Psoas muscle (tissue), 7 donors: ENCODE measurements at regions not wholly inside any gene's neighbourhood (a gene's known extent, or its start where the extent isn't known, plus 50 kb on each side); places are given as distances from the start of the nearest gene placed in this dataset.

Experiments
- ATAC-seq, 4 donors: fragments of 200-7000 bp; cut with Tn5 transposase; one replicate each; pipeline ENCODE4 v1.9.1; 2020; ENCODE audit warnings: moderate library complexity in 3 of 4, mild to moderate bottlenecking in 2 of 4
- DNase-seq, 2 donors: peaks; one replicate each; pipeline ENCODE4 v3.0.0-alpha.2; 2020
- H3K27ac ChIP-seq: fragments of 200-600 bp; one replicate; pipeline ENCODE4 v1.8.0; 2022
- H3K27me3 ChIP-seq, 3 donors: fragments of 200-600 bp in 1 of 3; one replicate each; pipeline versions ENCODE4 v1.6.1 to v1.8.0; 2013 to 2022; ENCODE audit warnings: low read length in 2 of 3, mild to moderate bottlenecking in 2 of 3, moderate library complexity in 1 of 3; ENCODE audit not compliant: insufficient read depth in 3 of 3
- H3K36me3 ChIP-seq, 2 donors: fragments of 200-600 bp in 1 of 2; one replicate each; pipeline versions ENCODE4 v1.6.1 to v1.8.0; 2013 to 2022; ENCODE audit warnings: low read depth in 1 of 2, mild to moderate bottlenecking in 1 of 2, moderate library complexity in 1 of 2; ENCODE audit not compliant: insufficient read depth in 1 of 2
- H3K4me1 ChIP-seq: fragments of 200-600 bp; one replicate; pipeline ENCODE4 v1.8.0; 2022
- H3K4me3 ChIP-seq: fragments of 200-600 bp; one replicate; pipeline ENCODE4 v1.8.0; 2022; ENCODE audit warnings: mild to moderate bottlenecking
- H3K9me3 ChIP-seq: fragments of 200-600 bp; one replicate; pipeline ENCODE4 v1.8.0; 2022
- WGBS, 3 donors: extraction: QIAGEN DNeasy Blood & Tissue Kit; methylation state at CpG; one replicate each; pipeline versions ENCODE4 v1.1.6 to v1.1.7; 2013; 5-methylcytosine and 5-hydroxymethylcytosine counted together
- intact Hi-C, 2 donors: fragments of 100-400 bp; cut with DNase I; formaldehyde crosslinking; loops; one replicate each; pipeline versions ENCODE4 v1.11.0 to v1.14.2; 2022
- TF ChIP-seq, protein P1 (sequence below): fragments of 200-600 bp; IDR thresholded peaks from one replicate; pipeline ENCODE4 v1.8.0; 2022; ENCODE audit warnings: antibody characterized with exemption
- donor health status: healthy with polysubstance abuse.
- donor health status: DM: no; HTN: no; CAD: no; lungs with moderate emphysema.
- donor health status: Bipolar disorder and iron deficiency.
- donor health status: healthy.
- donor health status: DM: yes; HTN: yes; CAD: no.
- donor health status: DM: no; HTN: no; CAD: no.
- donor health status: DM: yes; HTN: yes; CAD: no.

DNA sequence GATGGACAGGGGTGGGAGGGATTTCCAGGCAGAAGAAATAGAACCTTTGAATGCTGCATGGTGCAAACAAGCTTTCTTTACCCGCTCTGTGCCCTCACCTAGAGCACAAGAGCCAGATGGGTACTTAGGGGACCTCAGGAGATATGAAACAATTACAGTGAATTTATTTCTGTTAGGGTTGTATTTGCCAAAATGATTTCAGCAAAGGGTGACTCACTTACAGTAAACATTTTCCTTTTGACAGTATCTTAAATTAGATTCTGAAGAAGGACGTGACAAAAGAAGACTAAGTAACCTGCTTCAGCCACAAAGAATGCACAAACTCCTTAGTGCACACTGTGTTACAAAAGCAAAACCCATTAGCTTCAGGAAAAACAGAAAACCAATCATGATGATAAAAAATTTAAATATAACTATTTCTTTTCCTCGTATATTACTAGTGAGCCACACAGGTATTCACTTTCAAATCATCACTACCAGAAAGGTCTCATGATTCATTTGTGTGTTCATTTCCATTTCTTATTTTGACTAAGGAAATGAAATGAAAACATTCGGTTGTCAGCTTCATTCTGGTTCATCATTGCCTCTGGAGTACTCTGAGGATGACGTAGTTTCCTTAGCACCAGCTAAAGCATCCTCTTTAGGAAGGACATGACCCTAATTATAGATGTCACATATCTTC is 158.8 kb downstream of the NHLRC3 start:
- Histone ChIP-seq H3K27me3 (no peaks in the 10 kb centered on the region), H3K4me1 (no peaks in the 10 kb centered on the region), H3K36me3 (no peaks in the 10 kb centered on the region), H3K9me3 (no peaks in the 10 kb centered on the region), H3K27ac (no peak overlapping the region), H3K4me3 (no peak overlapping the region)
- ATAC-seq (no peak), DNase-seq (no peak)
- 64 to 74% (median 69%) methylated on average over 5 of the region's 5 CpGs for WGBS, 3 donors
- intact Hi-C loops: no loop called here
- TF ChIP-seq, protein P1, sequence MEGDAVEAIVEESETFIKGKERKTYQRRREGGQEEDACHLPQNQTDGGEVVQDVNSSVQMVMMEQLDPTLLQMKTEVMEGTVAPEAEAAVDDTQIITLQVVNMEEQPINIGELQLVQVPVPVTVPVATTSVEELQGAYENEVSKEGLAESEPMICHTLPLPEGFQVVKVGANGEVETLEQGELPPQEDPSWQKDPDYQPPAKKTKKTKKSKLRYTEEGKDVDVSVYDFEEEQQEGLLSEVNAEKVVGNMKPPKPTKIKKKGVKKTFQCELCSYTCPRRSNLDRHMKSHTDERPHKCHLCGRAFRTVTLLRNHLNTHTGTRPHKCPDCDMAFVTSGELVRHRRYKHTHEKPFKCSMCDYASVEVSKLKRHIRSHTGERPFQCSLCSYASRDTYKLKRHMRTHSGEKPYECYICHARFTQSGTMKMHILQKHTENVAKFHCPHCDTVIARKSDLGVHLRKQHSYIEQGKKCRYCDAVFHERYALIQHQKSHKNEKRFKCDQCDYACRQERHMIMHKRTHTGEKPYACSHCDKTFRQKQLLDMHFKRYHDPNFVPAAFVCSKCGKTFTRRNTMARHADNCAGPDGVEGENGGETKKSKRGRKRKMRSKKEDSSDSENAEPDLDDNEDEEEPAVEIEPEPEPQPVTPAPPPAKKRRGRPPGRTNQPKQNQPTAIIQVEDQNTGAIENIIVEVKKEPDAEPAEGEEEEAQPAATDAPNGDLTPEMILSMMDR: no peak

DNA sequence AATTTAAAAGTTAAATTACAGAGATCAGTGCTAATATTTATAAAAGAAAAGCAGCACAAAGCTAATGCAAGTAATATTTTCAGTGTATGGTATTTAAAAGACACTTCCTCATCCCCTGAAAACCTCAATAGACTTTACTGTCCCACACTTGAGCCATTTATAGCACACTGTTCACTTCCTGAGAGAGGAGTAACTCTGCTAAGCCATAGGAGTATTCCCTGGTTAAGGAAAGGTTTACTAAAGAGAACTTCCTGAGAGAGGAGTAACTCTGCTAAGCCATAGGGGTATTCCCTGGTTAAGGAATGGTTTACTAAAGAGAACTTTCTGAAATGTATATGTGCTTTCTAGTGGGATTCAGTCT is 159.4 kb downstream of the NHLRC3 start:
- Histone ChIP-seq H3K9me3 (no peaks in the 10 kb centered on the region), H3K4me1 (no peaks in the 10 kb centered on the region), H3K27me3 (no peaks in the 10 kb centered on the region), H3K36me3 (no peaks in the 10 kb centered on the region), H3K4me3 (no peak overlapping the region), H3K27ac (no peak overlapping the region)
- no peak for DNase-seq
- TF ChIP-seq, protein P1: no peak
- intact Hi-C loops: no loop called here
- ATAC-seq: no peak

DNA sequence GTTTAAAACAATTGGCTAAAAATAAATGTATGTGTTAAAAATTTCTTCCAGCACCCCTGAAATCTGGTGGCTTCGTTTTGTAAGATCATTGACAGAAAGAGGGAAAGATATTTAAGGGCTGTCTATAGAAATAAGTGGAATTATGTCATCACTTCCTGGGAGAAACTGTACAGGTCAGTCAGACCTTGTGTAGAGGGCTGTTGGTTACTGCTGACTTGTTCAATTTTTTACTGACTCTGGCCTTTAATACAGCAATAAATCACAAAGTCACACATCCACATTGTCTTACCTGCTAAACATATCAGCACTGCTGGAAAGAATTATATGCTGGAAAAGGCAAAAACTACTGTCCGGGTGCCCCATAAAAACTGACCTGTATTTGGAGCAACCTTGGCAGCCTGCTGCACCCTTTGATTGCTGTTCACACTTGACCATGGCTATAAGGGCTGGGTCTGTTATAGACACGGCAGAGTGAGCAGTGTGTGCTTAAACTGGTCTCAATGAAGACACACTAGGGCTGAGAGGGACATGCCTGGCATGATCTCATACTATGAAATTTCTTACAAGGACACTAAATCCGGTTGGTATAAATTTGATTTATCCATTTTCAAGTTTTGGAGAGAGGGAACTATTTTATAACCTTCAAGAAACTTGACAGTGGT is 162.1 kb downstream of the NHLRC3 start:
- TF ChIP-seq, protein P1: no peak
- no peaks in the 10 kb centered on the region for H3K36me3 ChIP-seq
- no peaks in the 10 kb centered on the region for H3K27me3 ChIP-seq
- ATAC-seq (no peak), DNase-seq (no peak)
- no peak overlapping the region for H3K4me3 ChIP-seq
- 52 to 64% (median 54%) methylated on average over 4 of the region's 4 CpGs for WGBS, 3 donors
- intact Hi-C loops: no loop called here
- no peaks in the 10 kb centered on the region for H3K9me3 ChIP-seq
- no peaks in the 10 kb centered on the region for H3K4me1 ChIP-seq
- H3K27ac ChIP-seq: no peak overlapping the region

DNA sequence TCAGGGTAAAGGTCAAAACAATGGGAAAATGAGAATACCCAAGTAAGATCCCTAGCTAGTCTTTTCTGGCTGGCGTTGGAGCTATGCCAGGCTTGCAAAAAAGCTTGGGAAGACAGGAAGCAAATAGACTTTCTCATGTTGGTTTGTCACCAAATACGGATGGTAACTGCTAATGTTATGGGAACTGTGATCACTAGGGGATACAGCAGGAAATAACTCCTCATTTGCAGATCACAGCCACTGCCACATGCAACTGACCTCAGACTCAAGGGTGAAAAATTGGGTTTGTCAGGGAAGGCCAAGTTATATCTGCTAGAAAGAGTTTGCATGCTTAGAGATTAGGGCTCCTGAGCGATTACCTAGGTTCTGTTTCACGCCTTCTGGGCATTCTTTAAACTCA is 162.9 kb downstream of the NHLRC3 start:
- no peaks in the 10 kb centered on the region for H3K4me1 ChIP-seq
- TF ChIP-seq, protein P1: no peak
- no peak overlapping the region for H3K27ac ChIP-seq
- H3K4me3 ChIP-seq: no peak overlapping the region
- 57 to 62% (median 58%) methylated on average over 4 of the region's 4 CpGs for WGBS, 3 donors
- no peaks in the 10 kb centered on the region for H3K27me3 ChIP-seq
- no peak for DNase-seq
- H3K36me3 ChIP-seq: no peaks in the 10 kb centered on the region
- ATAC-seq: no peak
- no peaks in the 10 kb centered on the region for H3K9me3 ChIP-seq
- intact Hi-C loops: no loop called here

DNA sequence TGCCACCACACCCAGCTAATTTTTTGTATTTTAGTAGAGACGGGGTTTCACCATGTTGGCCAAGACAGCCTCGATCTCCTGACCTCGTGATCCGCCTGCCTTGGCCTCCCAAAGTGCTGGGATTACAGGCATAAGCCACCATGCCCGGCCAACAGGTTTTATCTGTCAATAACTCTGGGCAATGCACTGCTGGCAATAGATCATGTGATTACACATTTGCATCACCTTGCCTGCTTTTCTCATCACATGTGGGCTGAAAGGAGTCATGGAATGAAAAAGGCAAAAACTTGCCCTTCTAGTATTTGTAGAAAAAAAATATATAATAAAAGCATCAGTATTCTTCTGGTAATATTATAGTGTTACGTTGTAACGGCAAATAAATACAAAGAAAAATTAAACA is 164.5 kb downstream of the NHLRC3 start:
- H3K27me3 ChIP-seq: no peaks in the 10 kb centered on the region
- TF ChIP-seq, protein P1: no peak
- H3K4me3 ChIP-seq: no peak overlapping the region
- H3K36me3 ChIP-seq: no peaks in the 10 kb centered on the region
- H3K27ac ChIP-seq: no peak overlapping the region
- H3K9me3 ChIP-seq: no peaks in the 10 kb centered on the region
- WGBS, 3 donors: 62 to 76% (median 71%) methylated on average over 7 of the region's 7 CpGs
- ATAC-seq: no peak
- no peak for DNase-seq
- no peaks in the 10 kb centered on the region for H3K4me1 ChIP-seq
- intact Hi-C loops: no loop called here
